ENCODE measurements at regions not wholly inside any gene's neighbourhood (a gene's known extent, or its start where the extent isn't known, plus 50 kb on each side); places are given as distances from the start of the nearest gene placed in this dataset.

DNA sequence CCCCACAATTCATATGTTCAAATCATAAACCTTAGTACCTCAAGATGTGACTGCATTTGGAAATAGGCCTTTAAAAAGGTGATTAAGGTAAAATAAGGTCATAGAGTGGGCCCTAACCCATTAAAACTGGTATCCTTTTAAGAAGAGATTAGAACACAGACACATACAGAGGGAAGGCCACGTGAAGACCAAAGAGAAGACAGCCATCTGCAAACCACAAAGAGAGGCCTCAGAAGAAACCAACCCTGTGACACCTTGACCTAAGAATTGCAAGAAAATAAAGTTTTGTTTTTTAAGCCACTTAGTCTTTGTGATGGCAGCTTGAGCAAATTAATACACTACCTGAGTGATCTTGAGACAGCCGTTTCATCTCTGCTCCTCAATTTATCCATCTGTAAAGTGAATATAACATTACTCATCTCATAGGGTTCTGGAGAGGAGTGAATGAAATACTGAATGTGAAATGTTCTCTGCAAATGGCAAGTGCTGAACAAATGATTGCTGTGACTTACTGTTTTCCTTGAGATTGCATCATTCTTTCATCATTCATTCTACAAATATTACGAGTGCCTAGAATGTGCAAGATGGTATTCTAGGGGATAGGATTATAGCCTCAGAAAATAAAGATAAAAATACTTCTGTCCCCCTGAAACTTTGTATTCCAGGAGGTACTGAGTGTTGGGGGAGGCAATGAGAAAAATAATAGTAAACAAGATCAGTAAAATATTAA, 222.0 kb upstream of the CDH13 start:
- no peak for DNase-seq

DNA sequence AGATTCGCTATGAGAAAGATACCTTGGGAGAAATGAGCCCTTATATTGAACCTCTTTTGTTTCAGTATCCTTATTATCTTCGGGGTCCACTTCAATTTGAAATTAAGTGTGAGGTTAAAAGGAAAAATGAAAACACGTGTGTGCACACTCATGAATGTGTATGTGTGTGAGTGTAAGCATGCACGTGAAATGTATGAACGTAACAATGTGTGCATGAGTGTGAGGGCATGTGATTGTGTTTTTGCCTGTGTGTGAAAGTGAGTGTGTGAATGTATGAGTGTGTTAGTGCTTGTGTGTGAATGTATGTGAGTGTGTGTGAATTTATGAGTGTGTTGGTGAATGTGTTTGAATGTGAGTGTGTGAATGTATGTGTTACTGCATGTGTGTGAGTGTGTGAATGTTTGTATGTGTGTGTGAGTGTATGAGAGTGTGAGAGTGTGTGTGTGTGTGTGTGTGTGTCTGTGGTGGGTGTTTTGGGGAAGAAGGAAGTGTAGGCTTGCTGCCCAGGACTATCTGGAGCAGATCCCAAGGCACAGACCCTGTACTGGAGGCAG, 224.0 kb upstream of the CDH13 start:
- no peak for DNase-seq

DNA sequence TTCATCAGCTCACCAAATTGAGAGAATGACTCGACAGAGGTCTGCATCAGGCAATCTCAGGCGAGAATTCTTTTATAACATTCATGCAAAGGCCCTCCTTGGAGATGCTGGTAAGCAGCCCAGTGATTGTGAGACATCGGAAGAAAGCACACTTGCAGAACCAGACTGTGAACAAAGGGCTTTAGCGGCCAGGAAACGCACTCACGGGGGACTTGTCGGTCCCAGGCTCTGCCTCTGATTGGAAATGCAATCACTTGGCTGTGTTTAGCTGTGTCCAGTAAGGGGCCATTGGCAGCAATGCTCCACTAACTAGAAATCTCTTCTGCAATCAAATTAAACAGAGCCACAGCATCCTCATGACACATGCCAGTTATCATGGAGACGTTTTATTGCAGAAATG, 226.7 kb upstream of the CDH13 start:
- DNase-seq: no peak

DNA sequence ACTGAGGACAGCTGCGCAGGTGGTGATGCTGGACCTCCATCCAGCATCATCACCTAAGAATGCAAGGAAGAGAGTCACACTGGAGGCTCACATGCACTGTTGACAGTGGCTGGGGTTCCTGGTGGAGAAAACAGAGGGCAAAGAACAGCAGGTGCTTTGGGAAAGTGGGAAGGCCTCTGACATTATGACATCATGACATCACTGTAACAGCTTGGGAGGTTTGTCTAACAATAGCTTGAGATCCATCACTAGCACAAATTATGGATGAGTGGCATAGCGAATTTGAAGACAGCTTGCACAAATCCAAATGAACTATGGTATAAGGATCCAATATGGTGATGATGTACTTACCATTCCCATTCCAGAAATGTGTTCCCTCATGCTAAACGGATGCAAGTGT, 226.5 kb upstream of the MPHOSPH6 start:
- no peak for DNase-seq

DNA sequence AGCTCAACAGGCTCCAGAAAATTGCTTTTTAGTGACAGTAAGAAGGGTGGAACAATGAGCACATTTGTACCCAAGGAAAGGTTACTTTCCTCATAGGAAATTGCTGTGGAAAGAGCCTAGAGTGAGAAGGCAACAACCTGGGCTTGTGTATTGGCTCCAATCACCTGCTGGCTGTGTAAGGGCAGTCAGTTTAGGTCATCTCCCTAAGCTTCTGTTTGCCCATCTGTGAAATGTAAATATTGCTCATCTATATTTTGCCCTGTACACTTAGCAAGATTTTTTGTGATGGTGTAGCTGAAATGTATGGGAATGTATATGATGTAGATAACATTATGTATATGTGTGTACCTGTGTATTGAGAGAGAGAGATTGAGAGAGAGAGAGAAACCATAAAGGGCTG, 225.2 kb upstream of the MPHOSPH6 start:
- no peak for DNase-seq

DNA sequence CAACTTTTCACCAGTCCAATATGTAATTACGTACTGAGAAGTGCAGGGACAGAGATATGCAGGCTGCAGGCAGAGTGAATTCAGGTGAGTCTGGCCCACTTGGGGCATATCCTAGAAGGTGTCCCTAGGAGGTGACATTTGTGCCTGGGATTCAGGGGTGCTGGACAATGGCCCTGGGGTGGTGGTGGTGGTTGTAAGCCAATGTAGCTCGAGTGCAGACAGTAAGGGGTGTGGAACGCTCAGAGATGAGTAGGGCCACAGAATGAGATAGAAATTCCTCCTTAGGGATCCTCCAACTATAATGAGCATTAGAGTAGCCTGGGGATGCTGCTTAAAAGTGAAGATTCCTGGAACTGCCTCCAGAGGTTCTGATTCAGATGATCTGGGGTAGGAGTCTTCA, 221.7 kb upstream of the MPHOSPH6 start:
- no peak for DNase-seq

DNA sequence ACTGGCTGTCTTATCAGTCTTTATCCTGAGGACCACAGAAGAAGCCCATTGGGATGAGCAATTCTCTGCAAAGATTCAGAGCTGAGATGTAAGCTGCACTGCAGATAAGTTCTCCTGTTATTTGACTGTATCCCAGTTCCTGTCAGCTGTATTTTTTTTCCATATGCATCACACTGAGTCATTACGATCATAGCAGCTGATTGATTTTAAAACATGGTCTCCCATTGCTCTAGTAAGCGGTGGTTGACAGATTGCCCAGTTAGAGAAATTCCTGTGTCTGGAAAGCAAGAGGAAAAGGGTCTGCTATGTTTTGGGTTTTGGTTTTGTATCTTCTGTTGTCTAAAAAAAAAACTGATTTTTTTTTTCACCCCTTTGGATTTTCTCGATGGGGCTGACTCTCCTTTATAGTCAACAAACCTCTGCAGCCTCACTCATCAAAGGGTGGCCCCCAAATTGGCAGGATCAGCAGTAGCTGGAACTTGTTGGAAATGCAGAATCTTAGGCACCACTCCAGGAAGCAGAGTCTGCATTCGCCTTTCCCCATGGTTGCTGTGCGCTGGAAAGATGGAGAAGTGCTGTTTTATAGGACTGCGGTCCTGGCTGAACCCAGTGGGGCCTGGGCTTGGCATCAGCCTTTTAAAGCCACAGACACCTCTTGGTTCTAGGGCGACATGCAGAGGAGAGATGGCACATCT, 220.1 kb upstream of the MPHOSPH6 start:
- DNase-seq: no peak

DNA sequence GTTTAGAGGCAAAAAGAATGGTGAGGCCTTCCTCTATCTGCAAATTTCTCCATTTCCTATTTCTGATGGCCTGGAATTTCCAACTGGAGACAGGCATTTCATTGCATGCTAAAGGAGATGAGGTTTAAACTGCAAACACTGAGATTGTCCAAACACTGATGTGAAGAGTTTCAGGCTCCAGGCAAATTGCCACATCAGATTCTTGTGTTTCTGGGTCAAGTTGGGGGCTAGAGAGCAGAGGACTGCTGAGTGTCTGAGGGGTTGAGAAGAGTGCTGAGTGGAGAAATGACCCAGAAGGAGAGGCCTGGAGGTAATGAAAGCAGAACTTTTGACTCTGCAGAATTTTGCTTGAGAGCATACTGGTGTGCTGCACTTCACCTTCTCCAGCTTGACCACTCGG, 216.7 kb upstream of the MPHOSPH6 start:
- DNase-seq: no peak

DNA sequence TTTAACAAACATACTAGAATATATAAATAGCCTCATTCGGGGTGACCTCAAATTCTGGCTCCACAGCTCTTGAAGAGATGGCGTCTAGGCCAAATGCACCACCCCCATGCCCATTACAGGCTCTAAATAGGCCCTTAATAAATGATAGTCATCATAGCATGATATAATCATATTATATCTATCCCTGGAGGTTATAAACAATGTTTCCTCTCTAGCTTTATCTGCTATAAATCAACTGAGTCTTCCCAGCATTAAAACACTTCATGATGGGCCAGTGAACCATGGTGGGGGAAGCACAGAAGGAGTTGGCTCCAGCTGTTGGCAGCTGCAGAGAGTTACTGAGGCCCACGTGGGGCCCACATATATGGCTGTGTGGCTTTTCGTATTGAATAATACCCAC, 214.9 kb upstream of the MPHOSPH6 start:
- DNase-seq: no peak

DNA sequence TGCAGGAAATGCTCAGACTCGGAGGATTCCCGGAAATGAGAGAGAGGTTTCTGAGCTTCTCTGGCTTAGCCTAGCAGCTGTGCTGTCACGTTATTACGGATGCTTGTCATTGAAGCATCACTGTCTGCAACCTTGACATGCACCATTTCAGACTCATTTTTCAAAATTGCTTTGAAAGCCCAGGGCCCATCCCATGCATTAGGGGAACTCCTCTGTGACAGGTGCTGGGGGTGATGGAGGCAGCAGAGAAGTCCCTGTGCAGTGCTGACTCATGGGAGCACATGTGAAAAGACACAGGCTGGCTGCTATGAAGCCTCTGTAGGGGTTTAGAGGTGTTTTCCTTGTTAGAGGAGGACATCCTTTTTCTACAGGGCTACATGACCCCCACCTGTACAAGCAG, 214.0 kb upstream of the MPHOSPH6 start:
- no peak for DNase-seq

DNA sequence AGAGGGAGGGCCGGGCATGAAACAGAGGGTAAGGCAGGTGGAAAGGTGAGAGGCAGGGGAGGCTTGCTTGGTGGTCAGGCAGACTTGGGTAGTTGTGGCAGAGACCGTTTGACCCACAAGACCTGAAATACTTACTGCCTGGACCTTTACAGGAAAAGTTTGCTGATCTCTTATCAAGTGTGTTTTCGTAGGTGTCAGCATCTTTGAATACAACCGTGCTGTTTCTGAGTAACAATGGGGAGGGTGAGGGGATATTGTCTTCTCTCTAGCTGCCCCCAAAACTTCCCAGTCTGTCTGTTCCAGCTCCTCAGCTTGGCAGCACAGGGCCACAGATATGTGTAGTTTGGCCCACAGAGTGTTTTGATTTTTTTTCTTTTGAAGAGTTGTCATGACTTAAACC, 212.5 kb upstream of the MPHOSPH6 start:
- no peak for DNase-seq

DNA sequence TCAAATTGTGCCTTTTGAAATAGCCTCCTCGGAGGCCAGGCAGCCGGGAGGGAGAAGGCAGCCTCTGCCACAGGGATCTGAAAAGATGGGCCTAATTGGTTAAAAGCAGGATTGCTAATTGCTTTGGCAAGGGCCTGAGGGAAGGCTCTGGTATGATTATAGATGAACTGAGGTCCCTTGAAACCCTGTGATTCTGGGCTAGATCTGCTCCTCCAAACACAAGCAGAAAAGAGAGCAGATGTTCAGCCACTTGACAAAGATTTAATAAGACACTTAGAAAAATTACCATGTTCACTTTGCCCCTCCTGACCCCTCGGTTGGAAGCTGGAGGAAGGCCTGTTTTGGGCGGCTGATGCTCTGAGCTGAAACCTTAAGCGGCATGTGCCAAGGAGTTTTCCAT, 209.5 kb upstream of the MPHOSPH6 start:
- DNase-seq: no peak

DNA sequence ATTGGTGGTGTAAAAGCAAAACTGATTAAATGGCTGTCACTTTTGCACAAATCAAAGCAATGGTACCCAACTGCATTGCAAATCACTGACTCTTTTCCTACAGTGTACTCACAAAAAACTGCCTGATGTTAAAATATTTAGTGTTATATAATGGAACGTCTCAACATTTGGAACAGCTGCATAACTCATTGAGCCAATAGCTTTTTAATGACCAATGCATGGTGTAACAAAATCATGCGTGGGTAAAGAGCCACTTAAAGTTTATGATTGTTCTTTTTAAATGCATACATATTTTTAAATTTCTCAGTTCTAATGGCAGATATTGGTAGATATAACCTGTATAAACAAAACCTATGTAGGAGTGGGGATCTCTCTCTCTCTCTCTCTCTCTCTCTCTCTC, 204.0 kb upstream of the MPHOSPH6 start:
- DNase-seq: no peak

DNA sequence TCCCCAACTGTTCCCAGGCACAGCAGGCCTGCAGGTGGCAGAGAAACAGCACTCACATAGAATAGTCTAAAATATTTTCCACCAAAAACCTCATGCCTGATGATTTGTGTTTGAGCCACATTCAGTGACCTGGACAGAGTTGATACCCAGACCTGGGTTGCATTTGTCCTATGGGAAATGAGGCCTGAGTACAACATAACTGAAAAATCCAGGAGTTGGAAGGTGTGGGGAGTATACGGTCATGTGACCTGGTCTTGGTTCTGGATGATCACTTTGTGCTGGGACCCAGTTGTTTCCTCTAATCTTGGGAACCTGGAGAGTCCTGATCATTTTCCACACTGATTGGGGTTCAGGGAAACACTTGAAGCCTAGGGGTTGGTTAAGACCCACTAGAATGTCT, 200.3 kb upstream of the MPHOSPH6 start:
- DNase-seq: no peak

DNA sequence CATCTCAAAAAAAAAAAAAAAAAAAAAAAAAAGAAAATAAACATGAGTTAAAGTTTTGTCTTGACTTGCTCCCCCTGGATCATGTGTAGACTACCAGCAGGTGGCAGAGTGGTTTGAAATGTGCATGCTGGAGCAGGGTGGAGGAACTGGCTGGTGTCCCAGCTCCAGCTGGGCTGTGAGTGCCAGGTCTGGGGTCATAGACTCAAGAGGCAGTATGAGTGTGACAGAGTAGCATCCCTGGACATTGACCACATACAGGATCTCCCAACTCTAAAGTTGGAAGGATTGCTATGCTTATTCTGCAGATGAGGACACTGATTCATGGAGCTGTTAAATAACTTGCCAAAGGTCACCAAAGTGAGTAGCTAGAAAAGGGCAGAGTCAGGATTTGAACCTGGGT, 198.0 kb upstream of the MPHOSPH6 start:
- DNase-seq: no peak

DNA sequence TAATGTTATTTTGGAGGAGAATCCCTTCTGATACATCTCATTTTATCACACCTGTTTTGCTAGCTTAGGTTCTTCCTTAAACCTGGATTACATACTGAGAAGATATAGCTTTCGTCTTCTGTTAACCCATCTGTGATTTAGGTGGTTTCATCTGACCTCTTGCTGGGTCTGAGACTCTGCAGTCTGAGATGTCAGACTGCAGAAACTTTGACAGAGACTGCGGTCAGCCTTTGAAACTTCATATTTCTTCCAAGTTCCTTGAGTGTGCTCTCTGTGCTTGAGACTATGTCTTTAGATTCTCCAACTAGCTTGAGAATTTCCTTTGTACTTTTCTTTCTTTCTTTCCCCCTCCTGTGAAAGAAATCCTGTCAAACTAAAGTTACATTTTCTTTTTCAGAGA, 196.4 kb upstream of the MPHOSPH6 start:
- no peak for DNase-seq

DNA sequence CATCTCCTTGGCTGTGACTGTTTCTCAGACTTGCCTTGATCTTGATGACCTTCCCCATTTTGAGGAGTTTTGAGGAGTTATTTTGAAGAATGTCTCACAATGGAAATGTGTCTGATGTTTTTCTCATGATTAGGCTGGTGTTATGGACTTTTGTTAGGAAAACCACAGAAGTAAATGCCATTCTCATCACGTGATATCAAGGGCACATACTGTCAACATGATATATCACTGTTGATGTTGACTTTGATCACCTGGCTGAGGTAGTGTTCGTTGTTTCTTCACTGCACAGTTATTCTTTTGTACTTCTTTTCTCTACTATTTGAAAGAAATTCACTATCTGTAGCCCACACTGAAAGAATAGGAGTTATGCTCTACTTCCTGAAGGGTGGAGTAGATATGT, 194.7 kb upstream of the MPHOSPH6 start:
- DNase-seq: no peak

DNA sequence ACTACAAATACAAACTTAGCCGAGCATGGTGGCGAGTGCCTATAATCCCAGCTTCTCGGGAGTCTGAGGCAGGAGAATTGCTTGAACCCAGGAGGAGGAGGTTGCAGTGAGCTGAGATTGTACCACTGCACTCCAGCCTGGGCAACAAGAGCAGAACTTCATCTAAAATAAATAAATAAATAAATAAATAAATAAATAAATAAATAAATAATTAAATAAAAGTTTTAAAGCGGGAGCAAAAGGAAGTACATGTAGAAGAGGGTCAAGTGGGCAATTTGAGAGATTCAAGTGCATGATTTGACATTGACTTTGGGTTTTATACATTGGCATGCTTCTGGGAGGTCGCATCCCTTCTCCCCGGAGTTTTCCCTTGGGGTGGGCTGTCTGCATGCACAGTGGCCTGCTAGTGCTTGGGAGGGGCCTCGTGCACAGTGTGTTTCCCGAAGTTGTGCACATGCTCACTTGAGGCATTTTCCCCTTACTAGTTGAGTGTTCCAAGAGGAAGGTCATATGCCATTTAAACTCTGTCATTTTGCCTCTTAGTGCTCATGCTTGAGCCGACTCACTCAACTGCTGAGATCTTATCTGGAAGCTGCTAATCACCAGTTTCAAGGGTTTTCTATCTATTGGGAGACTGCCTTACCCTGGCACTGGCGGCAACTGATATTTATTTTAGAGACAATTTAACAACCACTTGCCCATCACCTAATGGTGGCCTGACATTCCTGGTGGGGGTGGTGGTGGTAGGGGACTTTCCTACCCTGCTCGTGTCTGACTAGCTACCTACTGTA, 193.2 kb upstream of the MPHOSPH6 start:
- DNase-seq: no peak

DNA sequence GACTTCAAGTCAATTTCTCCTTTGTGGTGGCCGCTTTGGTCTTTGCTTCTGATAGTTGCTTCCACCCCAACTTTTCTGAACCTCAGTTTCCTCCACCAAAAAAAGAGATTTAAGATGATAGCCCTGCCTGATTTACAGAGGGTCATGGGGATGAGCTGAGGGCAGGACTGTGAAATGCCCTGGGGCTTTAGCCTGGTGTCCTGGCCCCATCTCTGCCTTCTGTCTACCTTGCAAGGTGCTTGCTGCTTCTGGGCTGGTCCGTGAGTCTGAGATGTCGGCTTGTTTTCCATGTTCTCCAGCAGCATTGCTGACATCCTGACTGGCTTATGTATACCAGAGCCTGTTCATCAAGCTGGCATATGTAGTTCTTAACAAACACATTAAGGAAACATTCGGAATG, 191.9 kb upstream of the MPHOSPH6 start:
- DNase-seq: no peak

DNA sequence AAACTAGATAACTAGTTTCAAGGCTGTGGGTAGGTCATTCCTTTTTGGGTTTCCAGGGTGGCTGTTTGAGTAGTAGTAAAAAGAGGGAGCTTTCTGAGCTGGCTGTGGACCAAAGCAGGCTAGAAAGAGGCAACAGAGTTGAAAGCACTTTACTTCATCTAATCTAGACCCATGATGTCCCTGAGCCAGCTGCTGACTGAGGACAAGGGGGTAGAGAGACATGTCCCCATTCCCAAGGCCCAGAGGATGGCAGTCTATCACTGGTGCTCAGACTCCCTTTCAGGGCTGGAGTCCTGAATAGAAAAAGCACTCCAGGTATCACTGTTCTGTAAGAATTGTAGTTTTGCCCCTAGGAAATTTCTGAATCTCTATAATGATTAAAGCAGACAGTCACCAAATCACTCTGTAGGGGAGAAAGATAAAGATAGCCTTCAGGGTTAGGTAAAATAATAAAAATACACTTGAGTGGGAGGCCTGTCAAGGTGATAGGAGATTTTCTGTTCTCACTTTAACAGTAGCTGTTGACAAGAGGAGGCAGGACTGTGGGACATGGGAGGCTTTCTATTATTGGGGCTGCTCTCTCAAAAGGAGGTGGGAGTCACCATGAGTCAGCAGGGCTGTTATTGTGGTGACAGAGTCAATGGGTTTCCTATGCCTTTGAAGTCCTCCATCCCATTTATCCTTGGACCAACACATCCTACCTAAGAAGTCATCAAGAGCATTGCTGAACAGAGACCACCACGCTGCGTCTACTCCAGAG, 190.2 kb upstream of the MPHOSPH6 start:
- DNase-seq: no peak

DNA sequence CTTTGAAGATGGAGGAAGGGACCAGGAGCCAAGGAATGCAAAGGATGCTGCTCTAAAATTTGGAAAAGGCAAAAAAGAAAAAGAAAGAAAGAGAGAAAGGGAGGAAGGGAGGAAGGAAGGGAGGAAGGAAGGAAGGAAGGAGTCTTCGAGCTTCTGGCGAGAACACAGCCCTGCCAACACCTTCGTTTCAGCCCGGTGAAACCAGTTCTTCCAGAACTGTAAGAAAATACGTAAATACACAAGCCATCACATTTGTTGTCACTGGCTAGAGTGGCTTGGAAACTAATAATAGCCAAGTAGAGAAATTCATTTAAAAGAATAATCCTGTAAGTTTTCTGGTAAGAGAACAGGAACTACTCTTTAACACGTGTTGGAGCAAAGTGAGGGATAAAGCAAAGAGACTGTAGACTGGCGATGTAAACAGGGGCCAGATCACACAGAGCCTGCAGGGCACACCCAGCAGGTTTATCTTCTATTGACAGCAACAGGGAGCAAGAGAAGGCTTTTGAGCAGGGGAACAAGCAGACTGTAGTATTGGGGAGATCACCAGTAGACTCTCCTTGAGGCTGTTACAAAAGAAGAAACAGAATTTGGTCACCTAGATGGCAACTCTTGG, 188.7 kb upstream of the MPHOSPH6 start:
- no peak for DNase-seq

DNA sequence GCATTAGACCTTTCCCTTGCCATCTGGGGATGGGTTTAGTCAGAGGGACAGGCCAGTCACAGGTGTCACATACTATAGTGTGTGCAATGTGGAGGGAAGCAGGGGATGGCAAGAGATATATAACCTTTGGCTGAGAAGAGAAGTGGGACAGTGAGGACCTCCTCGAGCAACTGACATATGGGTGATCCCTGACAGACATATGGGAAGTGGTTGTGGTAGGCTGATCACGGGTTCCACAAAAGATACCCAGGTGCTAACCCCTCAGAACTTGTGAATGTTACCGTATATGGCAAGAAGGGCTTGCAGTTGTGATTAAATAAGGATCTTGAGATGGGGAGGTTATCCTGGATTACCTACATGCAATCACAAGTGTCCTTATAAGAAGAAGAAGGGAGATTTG, 188.1 kb upstream of the MPHOSPH6 start:
- no peak for DNase-seq

DNA sequence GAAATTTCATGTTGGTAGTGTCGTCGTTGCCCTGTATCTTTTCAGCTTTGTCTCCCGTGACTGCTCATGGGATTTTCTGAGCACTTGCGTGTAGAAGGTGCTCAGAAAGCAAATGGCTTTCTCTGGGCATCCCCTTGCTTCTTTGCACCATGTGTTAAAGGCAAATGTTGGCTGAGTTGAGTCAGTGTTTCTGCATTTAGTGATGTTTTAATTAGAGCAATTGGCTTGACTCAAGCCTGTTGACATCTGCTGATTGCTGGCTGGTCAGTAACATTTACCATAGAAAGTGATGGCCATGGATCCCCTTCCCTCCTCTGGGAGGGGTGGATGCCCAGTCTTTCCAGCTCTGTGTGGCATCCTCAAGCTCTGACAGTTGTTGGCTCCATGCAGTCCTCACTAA, 187.2 kb upstream of the MPHOSPH6 start:
- no peak for DNase-seq

All from stimulated activated CD4-positive, alpha-beta T cell treated with anti-CD3 and anti-CD28 coated beads, Interleukin-4, amount 100 ng/mL, for 1 hour (primary cell).